Cardiac muscle cell (in vitro differentiated cells and primary cell): ENCODE measurements at regions not wholly inside any gene's neighbourhood (a gene's known extent, or its start where the extent isn't known, plus 50 kb on each side); places are given as distances from the start of the nearest gene placed in this dataset.

ENCODE experiments used
- DNase-seq, 2 donors: peaks; one replicate each; pipeline versions ENCODE4 v3.0.0 to v3.0.0-alpha.2; 2010 to 2017; ENCODE audit warnings: low read depth in 1 of 2, low spot score in 1 of 2
- H3K27ac ChIP-seq: fragments of 200-600 bp; sonication (generic); 2 replicates; pipeline ENCODE4 v1.5.1; 2016
- H3K27me3 ChIP-seq: fragments of 200-600 bp; sonication (generic); 2 replicates; pipeline ENCODE4 v1.6.0; 2016; ENCODE audit warnings: control low read depth
- H3K36me3 ChIP-seq: fragments of 200-600 bp; sonication (generic); 2 replicates; pipeline ENCODE4 v1.5.1; 2016; ENCODE audit warnings: control low read depth
- H3K4me1 ChIP-seq: fragments of 200-600 bp; sonication (generic); 2 replicates; pipeline ENCODE4 v1.8.1; 2017; ENCODE audit warnings: low read depth, mild to moderate bottlenecking, mixed run types
- H3K4me3 ChIP-seq: fragments of 200-600 bp; sonication (generic); 2 replicates; pipeline ENCODE4 v1.5.1; 2016; ENCODE audit warnings: mild to moderate bottlenecking
- H3K9me3 ChIP-seq: fragments of 200-600 bp; sonication (generic); 2 replicates; pipeline ENCODE4 v1.5.1; 2017; ENCODE audit warnings: low read depth, mild to moderate bottlenecking, control low read depth
- TF ChIP-seq, protein P1 (sequence below): IDR thresholded peaks from 2 replicates; pipeline ENCODE4 v1.5.1; 2012; ENCODE audit warnings: low read depth, mild to moderate bottlenecking, low read length

DNA sequence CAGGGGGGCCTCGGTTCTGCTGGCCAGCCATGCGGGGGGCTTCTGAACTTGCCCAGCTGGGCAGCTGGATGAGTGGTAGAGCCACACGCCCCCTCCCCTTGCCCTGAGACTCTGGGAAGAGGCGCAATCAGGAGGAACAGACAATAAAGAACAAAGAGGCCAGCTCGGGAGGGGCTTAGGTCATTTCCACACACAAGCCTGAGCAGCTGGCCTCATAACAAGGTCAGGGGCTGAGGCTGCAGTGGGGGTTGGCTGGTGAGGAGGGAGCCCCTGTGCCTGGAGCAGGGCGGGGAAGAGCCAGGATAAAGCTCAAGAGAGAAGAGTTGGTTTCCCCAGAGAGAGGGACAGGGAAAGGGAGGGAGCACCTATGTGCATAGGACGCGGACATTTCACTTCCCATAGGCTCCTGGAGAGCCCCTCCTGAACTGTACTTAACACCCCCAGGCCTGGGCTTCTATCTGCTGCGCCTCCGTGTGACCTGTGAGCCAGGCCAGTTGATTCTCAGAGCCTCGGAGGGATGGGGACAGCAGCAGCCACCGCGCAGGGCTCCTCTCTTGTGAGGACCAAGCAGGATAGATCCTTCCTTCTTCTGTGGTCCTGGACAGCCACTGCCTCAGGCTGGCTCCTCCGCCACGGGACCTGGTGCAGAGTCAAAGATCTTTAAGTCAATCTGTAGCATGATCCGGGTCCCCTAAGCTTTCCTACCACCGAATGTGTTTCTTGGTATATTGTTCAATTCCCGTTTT lies 75.3 kb upstream of the GGTA1 start:
- H3K27me3 ChIP-seq = no peaks in the 10 kb centered on the region
- H3K27ac ChIP-seq = peak overlapping the region; percentile 37
- DNase-seq = no peak
- peaks cover 17% of the 10 kb centered on the region for H3K4me1 ChIP-seq
- H3K36me3 ChIP-seq = no peaks in the 10 kb centered on the region
- TF ChIP-seq, protein P1, sequence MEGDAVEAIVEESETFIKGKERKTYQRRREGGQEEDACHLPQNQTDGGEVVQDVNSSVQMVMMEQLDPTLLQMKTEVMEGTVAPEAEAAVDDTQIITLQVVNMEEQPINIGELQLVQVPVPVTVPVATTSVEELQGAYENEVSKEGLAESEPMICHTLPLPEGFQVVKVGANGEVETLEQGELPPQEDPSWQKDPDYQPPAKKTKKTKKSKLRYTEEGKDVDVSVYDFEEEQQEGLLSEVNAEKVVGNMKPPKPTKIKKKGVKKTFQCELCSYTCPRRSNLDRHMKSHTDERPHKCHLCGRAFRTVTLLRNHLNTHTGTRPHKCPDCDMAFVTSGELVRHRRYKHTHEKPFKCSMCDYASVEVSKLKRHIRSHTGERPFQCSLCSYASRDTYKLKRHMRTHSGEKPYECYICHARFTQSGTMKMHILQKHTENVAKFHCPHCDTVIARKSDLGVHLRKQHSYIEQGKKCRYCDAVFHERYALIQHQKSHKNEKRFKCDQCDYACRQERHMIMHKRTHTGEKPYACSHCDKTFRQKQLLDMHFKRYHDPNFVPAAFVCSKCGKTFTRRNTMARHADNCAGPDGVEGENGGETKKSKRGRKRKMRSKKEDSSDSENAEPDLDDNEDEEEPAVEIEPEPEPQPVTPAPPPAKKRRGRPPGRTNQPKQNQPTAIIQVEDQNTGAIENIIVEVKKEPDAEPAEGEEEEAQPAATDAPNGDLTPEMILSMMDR = no peak
- H3K4me3 ChIP-seq = no peak overlapping the region
- no peaks in the 10 kb centered on the region for H3K9me3 ChIP-seq

DNA sequence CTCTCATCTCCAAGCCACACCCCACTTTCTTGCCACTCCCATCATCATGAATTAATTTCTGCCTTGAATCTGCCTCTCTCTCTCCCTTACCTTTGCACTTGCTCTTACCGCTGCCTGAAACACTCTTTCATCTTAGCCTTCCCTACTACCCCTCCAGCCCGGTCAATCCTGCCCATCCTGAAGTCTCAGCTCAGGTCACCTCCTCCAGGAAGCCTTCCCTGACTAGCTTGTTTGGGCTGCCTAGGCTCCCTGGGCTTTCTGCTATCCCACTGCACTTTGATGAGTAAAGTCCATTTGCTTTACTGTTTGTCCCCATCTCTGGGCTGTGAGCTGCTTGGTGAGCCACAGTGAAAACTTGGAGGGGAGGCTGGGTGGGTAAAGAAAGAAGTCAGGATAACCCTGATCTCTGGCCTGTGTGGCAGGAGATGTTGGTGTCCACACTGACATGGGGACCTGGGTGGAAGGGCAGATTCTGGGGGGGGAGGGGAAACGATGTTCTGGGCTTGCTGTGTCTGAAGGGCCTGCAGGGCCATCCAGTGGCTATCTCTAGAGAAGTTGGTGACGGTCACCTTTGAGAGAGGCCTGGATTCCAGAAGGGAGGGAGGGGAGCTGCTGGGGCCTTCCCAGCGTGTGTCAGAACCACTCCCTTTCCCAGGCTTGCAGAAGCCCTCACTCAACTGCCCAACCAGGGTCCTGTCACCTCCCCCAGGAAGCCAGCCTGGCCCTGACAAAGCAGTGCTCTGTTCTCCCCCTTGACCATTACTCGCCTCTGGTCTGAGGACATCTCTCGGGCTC lies 75.0 kb upstream of the DAB2IP start:
- H3K36me3 ChIP-seq = no peaks in the 10 kb centered on the region
- H3K4me3 ChIP-seq = no peak overlapping the region
- no peaks in the 10 kb centered on the region for H3K27me3 ChIP-seq
- H3K27ac ChIP-seq = peak overlapping the region; percentile 37
- peak in 1 of 2 donors; percentile 59 for DNase-seq
- TF ChIP-seq, protein P1 = no peak
- H3K4me1 ChIP-seq = peaks cover 17% of the 10 kb centered on the region
- no peaks in the 10 kb centered on the region for H3K9me3 ChIP-seq

DNA sequence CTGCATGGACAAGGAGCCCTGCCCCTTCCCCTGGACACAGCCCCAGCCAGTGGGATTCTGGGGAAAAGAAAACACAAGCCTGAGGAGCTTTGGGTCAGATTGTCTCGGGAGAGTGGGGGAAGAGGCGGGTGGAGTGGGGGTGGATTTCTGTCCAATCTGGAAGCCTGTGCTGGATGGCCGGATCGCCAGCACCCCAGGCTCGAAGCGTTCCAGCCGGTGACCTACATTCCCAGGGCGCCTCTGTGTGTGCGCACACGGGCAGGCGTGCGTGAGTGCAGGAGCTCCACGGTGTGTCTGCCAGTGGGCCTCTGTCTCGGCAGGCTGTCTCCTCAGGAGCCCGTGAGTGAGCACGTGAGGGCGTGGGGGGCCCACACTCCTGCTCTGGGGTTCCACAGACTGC lies 74.3 kb upstream of the DAB2IP start:
- TF ChIP-seq, protein P1 = no peak

DNA sequence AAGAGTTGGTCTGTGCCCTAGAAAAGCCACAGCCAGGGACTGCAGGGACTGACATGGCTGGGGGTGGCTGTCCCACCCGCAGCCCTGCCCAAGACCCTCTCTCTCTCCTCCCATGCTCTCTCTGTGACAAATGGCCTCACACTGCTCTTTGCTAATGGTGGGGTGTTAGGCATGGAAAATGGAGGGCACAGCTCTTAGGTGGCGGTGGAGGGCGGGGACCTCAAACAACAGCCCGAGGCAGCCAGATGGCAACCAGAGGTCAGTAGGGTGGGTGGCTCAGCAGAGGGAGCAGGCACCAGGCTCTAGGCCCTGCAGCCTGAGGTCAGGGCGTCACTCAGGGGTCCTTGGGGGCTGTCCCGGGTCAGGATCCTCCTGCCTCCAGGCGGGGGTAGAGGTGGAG lies 73.9 kb upstream of the DAB2IP start:
- Histone ChIP-seq H3K4me1 (peaks cover 26% of the 10 kb centered on the region), H3K9me3 (no peaks in the 10 kb centered on the region), H3K27me3 (no peaks in the 10 kb centered on the region), H3K4me3 (no peak overlapping the region), H3K27ac (no peak overlapping the region), H3K36me3 (no peaks in the 10 kb centered on the region)
- no peak for DNase-seq
- TF ChIP-seq, protein P1 = no peak

More for the DNA sequence above, 74.3 kb upstream of the DAB2IP start:
- no peaks in the 10 kb centered on the region for H3K9me3 ChIP-seq
- no peak overlapping the region for H3K4me3 ChIP-seq
- no peaks in the 10 kb centered on the region for H3K27me3 ChIP-seq
- H3K27ac ChIP-seq = peak overlapping the region; percentile 37
- DNase-seq = no peak
- H3K4me1 ChIP-seq = peaks cover 23% of the 10 kb centered on the region
- H3K36me3 ChIP-seq = no peaks in the 10 kb centered on the region

DNA sequence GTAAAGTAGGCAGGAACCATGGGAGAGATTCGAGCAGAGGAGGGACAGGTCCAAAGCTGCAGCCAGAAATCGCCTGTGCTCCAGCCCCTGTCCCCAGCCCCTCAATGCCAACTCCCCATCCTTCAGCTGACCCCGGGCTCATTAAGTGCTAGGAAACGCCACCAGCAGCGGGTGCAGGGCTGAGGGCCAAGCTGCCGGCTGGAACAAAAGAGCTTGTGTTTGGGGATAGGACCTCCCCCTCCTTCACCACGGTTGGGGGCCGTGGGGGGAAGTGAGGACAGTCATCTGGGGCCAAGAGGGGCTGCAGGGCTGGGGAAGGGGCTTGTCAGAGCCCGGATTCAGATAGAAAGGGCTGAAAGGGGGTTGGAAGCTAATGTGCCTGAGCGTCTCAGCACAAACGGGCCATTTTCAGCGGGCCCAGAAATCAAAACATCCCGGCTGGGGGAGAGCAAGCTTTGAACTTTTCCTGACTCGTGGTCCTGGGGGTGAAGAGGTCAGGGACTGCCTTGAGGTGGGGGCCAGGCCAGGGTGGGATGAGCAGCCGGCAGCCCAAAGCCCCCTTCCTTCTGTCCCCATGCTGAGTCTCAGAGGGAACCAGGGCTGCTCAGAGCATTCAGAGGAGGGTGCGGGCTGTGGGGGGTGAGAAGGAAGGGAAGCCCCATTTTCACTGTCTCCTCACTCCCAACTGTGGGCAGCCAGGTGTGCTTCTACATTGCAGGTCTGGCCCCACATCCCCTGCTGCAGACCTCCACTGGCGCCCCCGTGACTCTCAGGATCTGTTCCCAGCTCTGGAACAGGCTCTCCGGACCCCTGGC lies 69.4 kb upstream of the DAB2IP start:
- DNase-seq = no peak

More for the DNA sequence above, 69.4 kb upstream of the DAB2IP start:
- no peak overlapping the region for H3K4me3 ChIP-seq
- peaks cover 14% of the 10 kb centered on the region for H3K4me1 ChIP-seq
- TF ChIP-seq, protein P1 = no peak
- H3K27ac ChIP-seq = no peak overlapping the region
- H3K27me3 ChIP-seq = no peaks in the 10 kb centered on the region
- H3K36me3 ChIP-seq = no peaks in the 10 kb centered on the region
- no peaks in the 10 kb centered on the region for H3K9me3 ChIP-seq
